ENCODE measurements at regions not wholly inside any gene's neighbourhood (a gene's known extent, or its start where the extent isn't known, plus 50 kb on each side); places are given as distances from the start of the nearest gene placed in this dataset.

- TF ChIP-seq CTCF (conservative IDR thresholded peaks at IDR 0.05; ENCODE audit: low read depth in 2 of 2), result peak in 1 of 2 experiments; percentile 20; a peak in 1 of 4 replicates
- no peak for TF ChIP-seq CREB1 (CRISPR knock-in tag; IDR thresholded peaks at IDR 0.05; ENCODE audit: low read depth)
- no peak for TF ChIP-seq REST (IDR thresholded peaks at IDR 0.05; ENCODE audit: unreplicated experiment)
- no peak for TF ChIP-seq EZH2 (IDR thresholded peaks at IDR 0.05; ENCODE audit: low read depth, unreplicated experiment)
- no peak for TF ChIP-seq JUNB (IDR thresholded peaks at IDR 0.05; ENCODE audit: unreplicated experiment)
- TF ChIP-seq NANOG (IDR thresholded peaks at IDR 0.05; ENCODE audit: borderline replicate concordance), result no peak
- TF ChIP-seq ETS1 (IDR thresholded peaks at IDR 0.05), result no peak
- no peak for TF ChIP-seq EZH2phosphoT487 (IDR thresholded peaks at IDR 0.05; ENCODE audit: unreplicated experiment)
- no peak for TF ChIP-seq POLR2AphosphoS5 (IDR thresholded peaks at IDR 0.05; ENCODE audit: low read depth)
- no peak for TF ChIP-seq STAT1 (IDR thresholded peaks at IDR 0.05; ENCODE audit: unreplicated experiment)
Observed at GRCh38 chr11:116065191-116065895, 561.1 kb upstream of the CADM1 start.
